Ammon's horn (tissue), 1 donor: ENCODE measurements at regions not wholly inside any gene's neighbourhood (a gene's known extent, or its start where the extent isn't known, plus 50 kb on each side); places are given as distances from the start of the nearest gene placed in this dataset.

Experiments used
- DNase-seq: peaks from one replicate; pipeline ENCODE4 v3.0.0-alpha.2; 2016; ENCODE audit warnings: low spot score

DNA sequence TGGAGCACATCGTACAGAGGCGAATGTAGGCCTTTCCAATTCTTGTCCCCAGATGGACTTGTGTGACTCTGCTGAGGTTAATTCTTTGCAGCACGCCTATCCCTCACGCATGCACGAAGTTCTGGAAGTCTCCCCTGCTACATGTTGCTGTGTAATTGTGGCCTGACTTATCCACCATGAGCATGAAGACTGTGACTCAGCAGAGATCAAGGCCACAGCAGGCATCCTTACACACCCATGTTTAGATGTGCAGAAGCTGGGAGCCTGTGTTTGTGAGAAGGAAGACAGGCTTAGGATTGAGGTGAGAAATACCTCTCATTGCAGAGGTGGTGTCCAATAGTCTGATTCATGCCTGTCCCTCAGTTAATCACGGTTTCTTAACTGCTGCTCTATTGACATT lies 135.6 kb downstream of the ICE1 start:
- no peak for DNase-seq

DNA sequence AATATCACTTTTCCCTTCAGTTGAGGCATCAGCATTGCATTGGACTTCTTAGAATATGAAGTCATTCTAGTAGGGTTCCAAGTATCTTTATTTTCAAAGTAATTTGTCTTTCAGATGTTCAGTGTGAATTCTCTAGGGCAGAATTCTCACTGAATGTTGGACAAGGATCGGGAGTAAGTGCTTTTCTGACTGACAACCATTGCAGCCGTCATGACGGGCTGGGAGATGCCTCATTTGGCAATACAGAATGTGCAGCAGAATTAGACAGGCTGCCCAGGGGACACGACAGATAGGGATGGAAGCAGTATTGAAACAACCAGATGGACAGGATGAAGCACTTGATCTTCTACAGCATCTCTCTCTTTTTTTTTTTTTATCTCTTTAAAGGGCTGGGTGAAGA lies 129.0 kb downstream of the ICE1 start:
- no peak for DNase-seq

DNA sequence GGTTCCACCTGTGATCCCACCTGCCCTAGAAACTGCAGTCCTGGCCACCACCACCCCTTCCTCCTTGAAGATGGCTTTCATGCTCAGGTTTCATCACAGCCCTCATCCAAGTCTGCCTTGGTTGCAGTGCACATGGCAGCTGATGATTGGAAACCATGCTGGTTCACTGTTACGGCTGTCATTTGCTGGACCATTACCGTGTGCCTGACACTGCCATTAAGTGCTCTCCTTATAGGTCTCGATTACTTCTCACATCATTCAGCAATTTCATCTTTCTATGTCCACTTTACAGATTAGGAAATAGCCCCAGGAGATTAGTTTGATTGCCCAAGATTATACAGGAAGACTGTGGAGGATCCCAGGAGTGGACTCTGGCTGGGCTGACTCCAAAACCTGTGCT lies 123.9 kb downstream of the ICE1 start:
- DNase-seq: no peak

DNA sequence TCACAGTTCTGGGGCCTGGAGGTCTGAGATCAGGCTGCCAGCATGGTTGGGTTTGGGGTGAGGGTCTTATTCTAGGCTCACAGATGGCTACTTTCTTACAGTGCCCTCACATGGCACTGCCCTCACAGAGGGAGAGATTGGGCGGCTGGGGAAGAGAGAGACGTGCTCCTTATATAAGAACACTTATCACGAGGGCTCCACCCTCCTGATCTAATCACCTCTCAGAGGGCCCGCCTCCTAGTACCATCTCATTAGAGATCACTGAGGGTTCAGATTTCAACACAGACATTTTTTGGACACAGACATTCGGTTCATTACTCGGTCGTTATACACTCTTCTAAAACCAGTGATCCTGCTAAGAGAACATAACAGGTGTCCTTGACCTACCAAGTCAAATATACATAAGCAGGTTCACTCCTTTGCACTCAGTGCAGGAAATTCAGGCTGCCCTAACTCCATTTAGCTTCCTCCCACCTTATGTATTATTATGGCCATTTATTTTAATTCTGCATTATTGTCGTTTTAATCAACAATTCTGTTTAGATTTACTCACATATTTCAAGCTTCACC lies 121.7 kb downstream of the ICE1 start:
- DNase-seq: no peak

DNA sequence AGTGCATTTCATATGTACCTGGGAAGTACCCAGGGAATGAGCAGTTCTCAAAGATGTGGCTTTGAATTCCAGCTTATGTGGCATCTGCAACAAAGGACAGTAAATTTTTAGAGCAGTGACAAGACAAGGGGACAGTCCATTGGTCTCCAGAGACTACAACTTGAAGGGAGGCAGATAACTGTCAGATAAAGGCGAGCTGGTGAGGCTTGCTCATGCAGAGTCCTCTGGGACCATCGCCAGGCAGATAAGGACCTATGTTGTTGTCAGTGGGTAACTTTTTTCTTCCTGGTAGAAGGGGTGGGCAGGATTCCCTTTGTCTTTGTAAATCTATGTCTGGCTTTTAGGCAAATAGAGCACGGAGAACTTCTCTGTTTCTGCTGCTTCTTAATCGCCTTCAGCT lies 120.2 kb downstream of the ICE1 start:
- DNase-seq: no peak

DNA sequence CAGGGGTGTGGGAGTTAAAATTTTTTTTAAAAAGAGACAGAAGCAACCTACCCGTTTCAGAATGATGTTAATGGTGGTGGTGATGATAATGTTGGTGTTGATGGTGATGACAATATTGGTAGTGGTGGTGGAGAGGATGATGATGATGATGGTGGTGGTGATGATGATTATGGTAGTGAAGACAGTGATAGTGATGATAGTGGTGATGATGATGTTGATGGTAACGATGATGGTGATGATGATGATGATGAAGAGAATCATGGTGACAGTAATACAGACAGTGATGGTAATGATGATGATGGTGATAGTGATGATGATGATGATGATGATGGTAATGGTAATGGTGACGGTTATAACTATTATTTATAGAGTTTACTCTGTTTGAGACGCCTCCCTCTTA lies 117.6 kb downstream of the ICE1 start:
- DNase-seq: no peak
